ENCODE measurements at regions not wholly inside any gene's neighbourhood (a gene's known extent, or its start where the extent isn't known, plus 50 kb on each side); places are given as distances from the start of the nearest gene placed in this dataset.

GRCh38 chr14:65187421-65188049 lies 85.2 kb upstream of the MAX start:
- no peak for DNase-seq

DNA sequence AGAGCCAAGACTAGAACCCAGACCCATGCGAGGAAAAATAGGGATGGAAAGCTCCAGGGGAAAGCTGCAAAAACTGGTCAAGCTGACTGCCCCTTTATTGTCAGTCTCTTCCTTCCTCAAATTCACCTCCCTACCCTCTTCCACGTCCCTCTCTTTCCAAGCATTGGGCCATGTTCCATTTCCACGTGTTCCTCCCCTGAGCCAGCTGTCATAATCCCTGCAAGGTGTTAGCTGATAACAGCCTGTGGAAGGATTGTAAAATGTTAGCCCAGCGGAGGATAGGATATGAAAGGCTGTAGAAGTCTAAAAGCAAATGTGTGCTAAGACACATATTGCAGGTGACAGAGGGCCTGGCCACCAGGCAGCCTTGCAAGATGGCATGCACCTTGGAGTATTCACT lies 88.0 kb upstream of the MAX start:
- DNase-seq: no peak

DNA sequence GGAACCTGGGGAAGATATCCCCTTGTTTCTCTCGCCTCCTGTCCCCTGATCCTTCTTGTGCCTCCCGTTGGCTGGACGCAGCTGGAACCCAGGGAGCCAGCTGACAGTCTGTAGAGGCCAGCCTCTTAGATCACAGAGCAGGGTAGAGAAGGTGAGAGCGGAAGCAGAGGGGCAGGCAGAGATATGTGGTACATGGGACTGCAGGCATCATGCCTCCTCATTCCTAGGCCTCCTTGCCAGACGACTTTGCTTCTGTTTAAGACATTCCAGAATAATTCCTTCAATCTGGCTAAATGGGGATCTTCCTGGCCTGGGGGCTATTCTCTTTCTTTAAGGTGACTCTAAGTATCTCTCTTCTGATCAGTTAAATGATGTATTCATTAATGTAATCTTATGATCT lies 89.4 kb upstream of the MAX start:
- DNase-seq: no peak

GRCh38 chr14:65192686-65193085 lies 90.4 kb upstream of the MAX start:
- no peak for DNase-seq

- no peak for DNase-seq
Observed at GRCh38 chr14:65193916-65194590, 91.7 kb upstream of the MAX start.

DNA sequence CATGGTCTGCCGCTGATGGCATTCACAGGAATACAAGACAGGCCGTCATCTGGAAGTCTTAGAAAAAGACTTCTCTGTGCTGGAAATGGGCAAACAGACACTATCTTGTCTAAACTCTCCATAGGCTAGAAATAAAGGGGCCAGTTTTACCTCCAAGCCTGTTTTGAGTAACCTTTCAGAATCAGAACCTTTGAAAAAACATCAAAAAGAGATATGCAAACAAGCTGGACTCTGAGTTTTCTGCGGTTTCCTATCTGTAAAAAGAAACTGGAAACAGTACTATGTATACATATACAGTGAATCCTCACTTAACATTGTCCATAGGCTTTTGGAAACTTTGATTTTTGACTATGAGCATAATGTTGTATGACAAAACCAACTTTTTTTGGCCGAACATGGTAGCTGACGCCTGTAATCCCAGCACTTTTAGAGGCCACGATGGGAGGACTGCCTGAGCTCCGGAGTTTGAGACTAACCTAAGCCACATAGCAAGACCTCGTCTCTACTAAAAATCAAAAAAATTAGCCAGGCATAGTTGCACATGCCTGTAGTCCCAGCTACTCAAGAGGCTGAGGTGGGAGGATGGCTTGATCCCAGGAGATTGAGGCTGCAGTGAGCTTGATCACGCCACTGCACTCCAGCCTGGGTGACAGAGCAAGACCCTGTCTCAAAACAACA lies 92.9 kb upstream of the MAX start:
- DNase-seq: no peak

- no peak for DNase-seq
Observed at GRCh38 chr14:65198346-65198745, 96.0 kb upstream of the MAX start.

DNA sequence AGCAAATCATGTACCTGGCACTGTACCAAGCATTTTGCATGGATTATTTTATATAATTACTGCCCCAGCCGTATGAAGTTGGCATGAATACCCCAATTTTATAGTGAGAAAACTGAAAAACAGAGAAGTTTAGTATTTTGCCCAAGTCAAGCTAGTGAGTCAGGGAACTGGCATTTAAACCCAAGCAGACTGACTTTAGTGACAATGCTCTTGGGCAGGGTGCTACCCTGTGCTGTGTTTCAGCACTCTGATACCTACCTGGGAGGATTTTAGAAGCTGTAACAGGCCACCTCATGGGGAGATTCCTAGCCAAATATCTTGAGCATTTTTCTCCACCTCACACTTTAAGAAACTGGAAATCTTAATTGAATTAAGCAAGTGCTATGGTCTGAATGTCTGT lies 98.1 kb upstream of the MAX start:
- DNase-seq: no peak

- DNase-seq: no peak
Observed at GRCh38 chr14:65203574-65203973, 101.3 kb upstream of the MAX start.

- no peak for DNase-seq
Observed at GRCh38 chr14:65204056-65204455, 101.7 kb upstream of the MAX start.

GRCh38 chr14:65206078-65206447 lies 103.7 kb upstream of the MAX start:
- no peak for DNase-seq

DNA sequence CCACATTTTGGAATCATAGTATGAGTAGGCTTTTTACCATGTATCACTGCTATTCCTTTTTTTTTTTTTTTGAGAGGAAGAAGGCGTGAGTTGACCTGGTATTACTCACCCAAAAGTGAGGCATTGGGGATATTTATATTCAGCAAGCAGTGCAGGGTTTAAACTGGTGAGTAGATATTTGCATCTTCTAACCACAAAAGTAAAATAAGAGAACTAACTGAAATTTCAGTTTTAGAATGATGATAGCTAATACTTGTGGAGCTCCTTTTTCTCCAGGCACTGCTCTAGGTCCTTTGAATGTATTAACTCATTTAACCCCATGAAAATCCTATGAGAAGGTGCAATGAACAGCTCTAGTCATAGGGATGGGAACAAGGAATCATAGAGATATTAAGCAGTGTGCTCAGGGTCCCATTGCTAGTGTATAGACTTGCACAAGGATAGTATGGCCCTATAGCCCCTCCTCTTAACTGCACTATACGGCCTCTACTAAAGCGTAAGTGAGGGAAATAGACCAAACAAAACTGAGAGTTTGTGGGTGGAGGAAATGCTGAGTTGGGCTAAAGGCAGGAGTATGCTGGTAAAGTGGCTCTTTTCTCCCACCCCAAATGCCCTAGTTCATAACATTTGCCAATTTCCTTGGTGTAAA lies 104.3 kb upstream of the MAX start:
- DNase-seq: no peak

DNA sequence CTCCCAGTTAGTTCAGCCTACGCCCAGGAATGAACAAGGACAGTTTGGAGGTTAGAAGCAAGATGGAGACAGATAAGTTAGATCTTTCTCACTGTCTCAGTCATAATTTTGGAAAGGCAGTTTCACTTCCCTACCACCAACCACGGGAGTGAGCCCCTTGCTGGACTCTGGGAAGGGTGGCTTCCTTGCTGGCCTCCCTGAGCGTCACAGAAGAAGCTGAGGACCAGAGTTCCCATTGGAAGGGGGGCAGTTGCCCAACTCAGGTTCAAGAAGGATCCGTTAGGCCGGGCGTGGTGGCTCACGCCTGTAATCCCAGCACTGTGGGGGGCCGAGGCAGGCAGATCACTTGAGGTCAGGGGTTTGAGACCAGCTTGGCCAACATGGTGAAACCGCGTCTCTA lies 106.2 kb upstream of the MAX start:
- DNase-seq: no peak

DNA sequence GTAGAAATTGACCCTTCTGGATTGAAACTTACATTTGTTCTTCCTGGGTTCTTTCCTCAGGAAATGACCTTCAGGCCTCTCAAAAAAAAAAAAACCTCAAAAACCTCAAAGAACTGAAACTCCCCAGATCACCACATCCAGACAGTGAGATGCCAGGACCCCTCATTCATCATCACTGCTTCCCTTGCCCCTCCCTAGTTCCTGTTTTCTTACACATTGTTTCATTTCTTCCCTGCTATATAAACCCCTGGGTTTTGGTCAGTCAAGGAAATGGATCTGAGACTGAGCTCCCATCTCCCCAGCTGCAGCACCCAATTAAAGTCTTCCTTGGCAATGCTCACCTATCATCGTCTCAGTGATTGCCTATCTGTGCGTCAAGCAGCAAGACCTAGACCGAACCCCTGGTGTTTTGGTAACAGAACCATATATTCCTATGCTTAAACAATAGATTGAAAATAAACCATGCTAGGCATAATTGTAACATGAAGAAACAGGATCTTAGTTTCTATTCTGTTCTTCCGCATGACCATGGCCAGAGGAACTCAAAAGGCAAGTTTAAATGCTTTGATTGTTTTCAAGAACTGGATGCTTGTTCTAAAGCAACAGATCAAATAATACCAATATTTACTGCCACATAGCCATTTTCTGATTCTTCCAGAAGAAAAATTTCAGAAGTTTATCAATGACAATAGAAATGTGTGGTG lies 108.0 kb upstream of the MAX start:
- DNase-seq: no peak

GRCh38 chr14:65210822-65211182 lies 108.5 kb upstream of the MAX start:
- no peak for DNase-seq

DNA sequence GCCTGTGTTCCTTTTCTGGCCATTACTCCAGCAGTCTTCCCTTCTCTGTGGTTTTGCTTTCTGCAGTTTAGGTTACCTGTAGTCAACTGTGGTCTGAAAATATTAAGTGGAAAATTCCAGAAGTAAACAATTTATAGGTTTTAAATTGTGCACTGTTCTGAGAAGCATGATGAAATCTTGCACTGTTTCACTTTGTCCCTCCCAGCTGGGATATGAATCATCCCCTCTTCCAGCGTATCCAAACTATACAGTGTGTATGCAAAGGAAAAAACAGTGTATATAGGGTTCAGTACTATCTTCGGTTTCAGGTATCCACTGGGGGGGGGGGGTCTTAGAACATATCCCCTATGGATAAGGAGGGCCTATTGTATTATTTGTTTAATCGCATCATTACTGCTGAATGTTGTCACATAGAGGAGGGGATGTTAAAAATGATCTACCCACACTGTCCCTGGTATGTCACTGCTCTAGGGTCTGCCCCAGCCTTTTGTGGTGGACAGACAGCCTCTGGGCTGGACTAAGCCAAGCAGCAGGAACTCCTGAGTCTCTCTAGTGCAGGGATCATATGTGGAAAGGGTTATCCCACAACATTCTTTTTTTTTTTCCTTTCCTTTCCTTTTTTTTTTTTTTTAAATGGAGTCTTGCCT lies 109.1 kb upstream of the MAX start:
- no peak for DNase-seq

- no peak for DNase-seq
Observed at GRCh38 chr14:65213316-65213715, 111.0 kb upstream of the MAX start.

GRCh38 chr14:65214741-65215140 lies 112.4 kb upstream of the MAX start:
- no peak for DNase-seq

DNA sequence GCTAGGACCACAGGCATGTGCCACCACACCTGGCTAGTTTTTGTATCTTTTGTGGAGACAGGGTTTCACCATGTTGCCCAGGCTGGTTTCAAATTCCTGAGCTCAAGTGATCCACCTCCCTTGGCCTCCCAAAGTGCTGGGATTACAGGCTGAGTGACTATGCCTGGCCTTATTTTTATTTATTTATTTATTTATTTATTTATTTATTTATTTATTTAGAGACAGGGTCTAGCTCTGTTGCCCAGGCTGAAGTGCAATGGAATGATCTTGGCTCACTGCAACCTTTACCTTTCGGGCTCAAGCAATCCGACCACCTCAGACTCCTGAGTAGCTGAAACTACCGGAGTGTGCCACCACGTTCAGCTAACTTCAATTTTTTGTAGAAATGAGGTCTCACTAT lies 117.0 kb upstream of the MAX start:
- DNase-seq: no peak

GRCh38 chr14:65222440-65222858 lies 120.1 kb upstream of the MAX start:
- DNase-seq: peak; percentile 32

DNA sequence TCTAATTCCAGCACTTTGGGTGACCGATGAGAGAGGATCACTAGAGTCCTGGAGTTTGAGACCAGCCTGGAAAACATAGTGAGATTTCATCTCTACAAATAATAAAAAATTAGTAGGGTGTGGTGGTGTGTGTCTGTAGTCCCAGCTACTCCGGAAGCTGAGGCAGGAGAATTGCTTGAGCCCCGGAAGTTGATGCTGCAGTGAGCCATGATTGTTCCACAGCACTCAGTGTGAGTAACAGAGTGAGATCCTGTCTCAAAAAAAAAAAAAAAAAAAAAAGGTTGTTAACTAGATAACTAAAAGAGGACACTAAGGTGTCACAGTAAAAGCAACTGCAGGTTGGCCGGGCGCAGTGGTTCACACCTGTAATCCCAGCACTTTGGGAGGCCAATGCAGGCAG lies 121.3 kb upstream of the MAX start:
- DNase-seq: peak; percentile 33

GRCh38 chr14:65224799-65225198 lies 122.5 kb upstream of the MAX start:
- DNase-seq: no peak

Measured in central memory CD4-positive, alpha-beta T cell (primary cell).